Pancreas (tissue), 10 donors: ENCODE measurements at regions not wholly inside any gene's neighbourhood (a gene's known extent, or its start where the extent isn't known, plus 50 kb on each side); places are given as distances from the start of the nearest gene placed in this dataset.

Source experiments
- ATAC-seq, 4 donors: fragments of 200-7000 bp; cut with Tn5 transposase; one replicate each; pipeline versions ENCODE4 v1.8.0 to v1.9.1; 2020; ENCODE audit warnings: mild to moderate bottlenecking in 4 of 4, moderate library complexity in 4 of 4
- DNase-seq, 6 donors: peaks; one replicate each; pipeline ENCODE4 v3.0.0-alpha.2; 2020
- FAIRE-seq: peaks from 2 replicates; lab custom pipeline; 2012; peaks lifted over from hg19 to GRCh38; lab: Jason Lieb, UNC
- H3K27ac ChIP-seq, 4 donors: fragments of 200-600 bp; sonication (generic); 1 replicate in 3 of 4; 2 replicates in 1 of 4; pipeline versions ENCODE4 v1.5.0 to v1.8.0; 2020
- H3K27me3 ChIP-seq, 4 donors: fragments of 200-600 bp; one replicate each; pipeline ENCODE4 v1.8.0; 2021
- H3K36me3 ChIP-seq, 3 donors: fragments of 200-600 bp; sonication (generic) in 1 of 3; one replicate each; pipeline versions ENCODE4 v1.5.0 to v1.8.0; 2020 to 2021
- H3K4me1 ChIP-seq, 3 donors: fragments of 200-600 bp; one replicate each; pipeline ENCODE4 v1.8.0; 2021
- H3K4me3 ChIP-seq, 4 donors: fragments of 200-600 bp; sonication (generic) in 2 of 4; one replicate each; pipeline versions ENCODE4 v1.5.0 to v1.8.0; 2020 to 2021
- H3K9me3 ChIP-seq, 4 donors: fragments of 200-600 bp; one replicate each; pipeline ENCODE4 v1.8.0; 2021
- CTCF ChIP-seq, 4 donors: fragments of 200-600 bp; sonication (generic) in 3 of 4; IDR thresholded peaks; one replicate each; pipeline versions ENCODE4 v1.5.0 to v1.8.0; 2021; ENCODE audit warnings: antibody characterized with exemption in 4 of 4
- WGBS, 2 donors: extraction: QIAGEN DNeasy Blood & Tissue Kit; methylation state at CpG; one replicate each; pipeline ENCODE4 v1.1.7; 2013; 5-methylcytosine and 5-hydroxymethylcytosine counted together
- intact Hi-C, 3 donors: fragments of 100-400 bp; cut with DNase I; formaldehyde crosslinking; loops; one replicate each; pipeline versions ENCODE4 v1.11.1 to v1.14.2; 2022
- donor health status: healthy with polysubstance abuse.
- donor health status: DM: no; HTN: no; CAD: no; lungs with moderate emphysema.
- donor health status: DM: no; HTN: no; CAD: no.
- donor health status: control.
- donor health status: control.
- donor health status: Bipolar disorder and iron deficiency.
- donor health status: DM: yes; HTN: yes; CAD: no.
- donor health status: DM: no; HTN: no; CAD: no.
- donor health status: DM: no; HTN: no; CAD: no.
- donor health status: DM: yes; HTN: yes; CAD: no.

GRCh38 chr10:118937226-118937625 is 92.3 kb upstream of the NANOS1 start:
- intact Hi-C loops: no loop called here
- FAIRE-seq (no peak), ATAC-seq (no peak), DNase-seq (no peak)
- TF ChIP-seq CTCF (IDR thresholded peaks at IDR 0.05): no peak
- Histone ChIP-seq H3K27me3 (no peaks in the 10 kb centered on the region), H3K36me3 (no peaks in the 10 kb centered on the region), H3K4me3 (no peak overlapping the region), H3K9me3 (no peaks in the 10 kb centered on the region), H3K27ac (no peak overlapping the region), H3K4me1 (no peaks in the 10 kb centered on the region)
- WGBS, 2 donors: 86 to 91% methylated on average over 3 of the region's 3 CpGs

- Histone ChIP-seq H3K36me3 (no peaks in the 10 kb centered on the region), H3K27ac (no peak overlapping the region), H3K4me1 (no peaks in the 10 kb centered on the region), H3K9me3 (no peaks in the 10 kb centered on the region), H3K27me3 (no peaks in the 10 kb centered on the region), H3K4me3 (no peak overlapping the region)
- no peak for TF ChIP-seq CTCF (IDR thresholded peaks at IDR 0.05)
- whole genome bisulfite sequencing, 2 donors: 67 to 86% methylated on average over 7 of the region's 7 CpGs
- DNase-seq (no peak), FAIRE-seq (no peak), ATAC-seq (no peak)
- intact Hi-C loops: no loop called here
Observed at GRCh38 chr10:118939211-118940007, 90.1 kb upstream of the NANOS1 start.

GRCh38 chr10:118940386-118940785 is 89.1 kb upstream of the NANOS1 start:
- H3K9me3 ChIP-seq: no peaks in the 10 kb centered on the region
- no peak for FAIRE-seq
- no peak for ATAC-seq
- intact Hi-C loops: no loop called here
- WGBS, 2 donors: 36 to 55% methylated on average over 1 of the region's 1 CpG
- no peaks in the 10 kb centered on the region for H3K36me3 ChIP-seq
- DNase-seq: no peak
- no peak overlapping the region for H3K27ac ChIP-seq
- H3K27me3 ChIP-seq: no peaks in the 10 kb centered on the region
- no peak for TF ChIP-seq CTCF (IDR thresholded peaks at IDR 0.05)
- no peak overlapping the region for H3K4me3 ChIP-seq
- no peaks in the 10 kb centered on the region for H3K4me1 ChIP-seq

- Histone ChIP-seq H3K9me3 (no peaks in the 10 kb centered on the region), H3K4me1 (no peaks in the 10 kb centered on the region), H3K4me3 (no peak overlapping the region), H3K36me3 (no peaks in the 10 kb centered on the region), H3K27ac (no peak overlapping the region), H3K27me3 (no peaks in the 10 kb centered on the region)
- FAIRE-seq (no peak), DNase-seq (no peak), ATAC-seq (no peak)
- 65 to 69% methylated on average over 2 of the region's 2 CpGs for WGBS, 2 donors
- intact Hi-C loops: no loop called here
- no peak for TF ChIP-seq CTCF (IDR thresholded peaks at IDR 0.05)
Observed at GRCh38 chr10:118943253-118943652, 86.3 kb upstream of the NANOS1 start.

GRCh38 chr10:118944959-118945633 is 84.4 kb upstream of the NANOS1 start:
- Histone ChIP-seq H3K27me3 (no peaks in the 10 kb centered on the region), H3K4me3 (no peak overlapping the region), H3K36me3 (no peaks in the 10 kb centered on the region), H3K9me3 (no peaks in the 10 kb centered on the region), H3K4me1 (no peaks in the 10 kb centered on the region), H3K27ac (no peak overlapping the region)
- no peak for DNase-seq
- WGBS, 2 donors: 75% methylated on average over 8 of the region's 8 CpGs
- TF ChIP-seq CTCF (IDR thresholded peaks at IDR 0.05): no peak
- peak in 2 of 4 donors; percentile 35 to 57 for ATAC-seq
- intact Hi-C loops: no loop called here
- no peak for FAIRE-seq
